ENCODE measurements at regions not wholly inside any gene's neighbourhood (a gene's known extent, or its start where the extent isn't known, plus 50 kb on each side); places are given as distances from the start of the nearest gene placed in this dataset.
"Not testable (repeated sequence)": the region's sequence is repeated elsewhere in the genome, so short reads cannot be mapped to it uniquely, and the experiment has no call there.

GRCh38 chr7:149605696-149606095 lies 108.1 kb upstream of the ZNF746 start:
- no peaks in the 10 kb centered on the region for H3K36me3 ChIP-seq (ENCODE audit: control insufficient read depth, insufficient read depth, low read length)
- H3K4me1 ChIP-seq = no peaks in the 10 kb centered on the region
- TF ChIP-seq CTCF (IDR thresholded peaks at IDR 0.05) = no peak
- H3K27me3 ChIP-seq (ENCODE audit: control insufficient read depth, insufficient read depth, low read length) = no peaks in the 10 kb centered on the region
- no peaks in the 10 kb centered on the region for H3K9me3 ChIP-seq (ENCODE audit: control insufficient read depth, low read length)
- peaks cover 10% of the 10 kb centered on the region for H3K79me2 ChIP-seq
- no peak overlapping the region for H2AFZ ChIP-seq
- no peak overlapping the region for H3K4me2 ChIP-seq (ENCODE audit: low read length)
- H3K4me3 ChIP-seq (ENCODE audit: low read depth, low read length) = no peak overlapping the region
- no peak overlapping the region for H3K27ac ChIP-seq
- H3K9ac ChIP-seq = no peak overlapping the region

GRCh38 chr7:149604521-149604920 lies 106.9 kb upstream of the ZNF746 start:
- H2AFZ ChIP-seq = no peak overlapping the region
- no peaks in the 10 kb centered on the region for H3K4me1 ChIP-seq
- H3K9ac ChIP-seq = no peak overlapping the region
- TF ChIP-seq CTCF (IDR thresholded peaks at IDR 0.05) = no peak
- H3K27ac ChIP-seq = no peak overlapping the region
- H3K79me2 ChIP-seq = peaks cover 10% of the 10 kb centered on the region
- no peaks in the 10 kb centered on the region for H3K27me3 ChIP-seq (ENCODE audit: control insufficient read depth, insufficient read depth, low read length)
- H3K9me3 ChIP-seq (ENCODE audit: control insufficient read depth, low read length) = no peaks in the 10 kb centered on the region
- no peaks in the 10 kb centered on the region for H3K36me3 ChIP-seq (ENCODE audit: control insufficient read depth, insufficient read depth, low read length)
- no peak overlapping the region for H3K4me3 ChIP-seq (ENCODE audit: low read depth, low read length)
- H3K4me2 ChIP-seq (ENCODE audit: low read length) = no peak overlapping the region

- not testable (repeated sequence) for H3K79me2 ChIP-seq; H3K4me1 ChIP-seq; H3K27me3 ChIP-seq (ENCODE audit: control insufficient read depth, insufficient read depth, low read length); H3K36me3 ChIP-seq (ENCODE audit: control insufficient read depth, insufficient read depth, low read length); H3K9ac ChIP-seq; H3K9me3 ChIP-seq (ENCODE audit: control insufficient read depth, low read length); H3K27ac ChIP-seq; H2AFZ ChIP-seq; H3K4me2 ChIP-seq (ENCODE audit: low read length); H3K4me3 ChIP-seq (ENCODE audit: low read depth, low read length)
Observed at GRCh38 chr7:149600669-149601330, 103.2 kb upstream of the ZNF746 start.

GRCh38 chr7:149599636-149600206 lies 102.1 kb upstream of the ZNF746 start:
- no peaks in the 10 kb centered on the region for H3K4me1 ChIP-seq
- no peak overlapping the region for H3K4me2 ChIP-seq (ENCODE audit: low read length)
- no peaks in the 10 kb centered on the region for H3K36me3 ChIP-seq (ENCODE audit: control insufficient read depth, insufficient read depth, low read length)

More at GRCh38 chr7:149599636-149600206, 102.1 kb upstream of the ZNF746 start:
- peaks cover 5% of the 10 kb centered on the region for H3K79me2 ChIP-seq
- H3K27me3 ChIP-seq (ENCODE audit: control insufficient read depth, insufficient read depth, low read length) = no peaks in the 10 kb centered on the region
- no peaks in the 10 kb centered on the region for H3K9me3 ChIP-seq (ENCODE audit: control insufficient read depth, low read length)
- no peak for TF ChIP-seq CTCF (IDR thresholded peaks at IDR 0.05)
- no peak overlapping the region for H3K27ac ChIP-seq
- no peak overlapping the region for H2AFZ ChIP-seq
- H3K9ac ChIP-seq = no peak overlapping the region
- no peak overlapping the region for H3K4me3 ChIP-seq (ENCODE audit: low read depth, low read length)
